HAP-1 (cell line): ENCODE measurements at regions not wholly inside any gene's neighbourhood (a gene's known extent, or its start where the extent isn't known, plus 50 kb on each side); places are given as distances from the start of the nearest gene placed in this dataset.

Experiments used
- DNase-seq, 2 experiments: peaks; one replicate each; pipeline ENCODE4 v3.0.0-alpha.2; 2016 to 2020; ENCODE audit warnings: low spot score in 2 of 2
- H3K27me3 ChIP-seq: fragments of 250-450 bp; sonication (Bioruptor Pico); 2 replicates; pipeline ENCODE4 v1.5.1; 2020; ENCODE audit warnings: low read depth, mild to moderate bottlenecking, moderate library complexity
- H3K36me3 ChIP-seq: fragments of 250-450 bp; sonication (Bioruptor Pico); replicated peaks from 2 replicates; pipeline ENCODE4 v1.5.1; 2020; ENCODE audit warnings: mild to moderate bottlenecking
- H3K4me1 ChIP-seq: fragments of 250-450 bp; sonication (Bioruptor Pico); 2 replicates; pipeline ENCODE4 v1.5.1; 2020; ENCODE audit warnings: mild to moderate bottlenecking
- H3K4me3 ChIP-seq: fragments of 250-450 bp; sonication (Bioruptor Pico); 2 replicates; pipeline ENCODE4 v1.5.1; 2020; ENCODE audit warnings: mild to moderate bottlenecking, moderate library complexity
- H3K9me3 ChIP-seq: fragments of 250-450 bp; sonication (Bioruptor Pico); 2 replicates; pipeline ENCODE4 v1.5.1; 2020; ENCODE audit warnings: mild to moderate bottlenecking, moderate library complexity
- in situ Hi-C: fragments of 300-500 bp; cut with MboI; formaldehyde crosslinking; loops from 3 replicates; pipeline ENCODE4 v1.14.3; 2020; ENCODE audit warnings: low sequenced_read_pairs, inconsistent platforms, mixed read lengths

- no peak for DNase-seq
- Histone ChIP-seq H3K9me3 (no peaks in the 10 kb centered on the region), H3K4me1 (no peaks in the 10 kb centered on the region), H3K36me3 (no peaks in the 10 kb centered on the region), H3K4me3 (no peak overlapping the region), H3K27me3 (no peaks in the 10 kb centered on the region)
- in situ Hi-C loops: no loop called here
Measured at GRCh38 chr9:110114086-110114858, 93.7 kb downstream of the C9orf152 start.

DNA sequence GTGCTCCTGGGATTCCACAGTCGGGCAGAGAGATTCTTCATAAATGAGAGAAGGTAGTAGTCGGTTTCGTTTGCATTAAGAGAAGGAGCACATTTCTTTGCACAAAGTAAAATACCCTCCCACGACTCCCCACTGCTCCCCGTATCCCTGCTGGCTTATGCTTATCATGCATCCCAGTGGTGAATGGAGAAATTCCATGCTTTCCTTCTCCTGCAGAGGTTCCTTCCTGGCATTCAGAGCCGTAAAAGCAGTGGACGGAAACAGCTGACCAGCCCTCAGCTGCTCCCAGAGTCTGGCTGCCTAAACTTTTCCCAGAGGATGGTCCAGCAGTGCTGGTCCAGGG lies 93.1 kb downstream of the C9orf152 start:
- Histone ChIP-seq H3K36me3 (no peaks in the 10 kb centered on the region), H3K4me3 (no peak overlapping the region), H3K9me3 (no peaks in the 10 kb centered on the region), H3K27me3 (no peaks in the 10 kb centered on the region), H3K4me1 (no peaks in the 10 kb centered on the region)
- DNase-seq: no peak
- in situ Hi-C loops: no loop called here

GRCh38 chr9:110115341-110115820 lies 92.6 kb downstream of the C9orf152 start:
- no peak for DNase-seq
- Histone ChIP-seq H3K9me3 (no peaks in the 10 kb centered on the region), H3K27me3 (no peaks in the 10 kb centered on the region), H3K4me1 (no peaks in the 10 kb centered on the region), H3K36me3 (no peaks in the 10 kb centered on the region), H3K4me3 (no peak overlapping the region)
- in situ Hi-C loops: no loop called here

DNA sequence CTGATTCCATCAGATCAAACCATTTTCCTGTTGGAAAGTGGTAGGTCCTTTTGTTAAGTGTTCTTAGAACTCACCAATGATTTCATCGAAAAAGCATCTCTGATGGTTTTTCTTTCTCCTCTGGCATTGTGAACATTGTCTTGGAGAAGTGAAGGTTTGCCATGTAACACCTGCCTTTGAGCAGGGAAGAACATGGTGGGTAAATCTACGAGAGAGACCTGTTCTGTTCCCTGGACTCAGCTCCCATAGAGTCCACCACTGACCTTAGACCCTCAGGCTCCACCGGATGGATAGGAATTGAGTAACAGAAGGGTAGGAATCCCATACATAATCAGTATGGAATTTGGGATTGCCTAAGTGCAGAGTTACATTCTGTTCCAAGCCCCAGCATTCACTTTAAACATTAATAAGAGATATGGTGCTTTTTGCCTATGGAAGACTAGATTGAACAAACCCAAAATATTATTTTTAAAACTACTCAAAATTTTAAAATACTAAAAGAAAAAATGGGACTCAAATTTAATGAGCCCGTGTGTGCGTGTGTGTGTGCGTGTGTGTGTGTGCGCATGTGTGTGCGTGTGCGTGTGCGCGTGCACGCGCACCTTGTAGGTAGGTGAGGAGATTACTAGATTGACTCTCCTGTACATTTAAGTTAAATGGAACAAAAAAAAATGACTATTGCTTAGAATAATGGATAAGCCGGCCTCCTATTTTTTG lies 92.0 kb downstream of the C9orf152 start:
- Histone ChIP-seq H3K36me3 (no peaks in the 10 kb centered on the region), H3K4me1 (no peaks in the 10 kb centered on the region), H3K9me3 (no peaks in the 10 kb centered on the region), H3K4me3 (no peak overlapping the region), H3K27me3 (no peaks in the 10 kb centered on the region)
- DNase-seq: no peak
- in situ Hi-C loops: no loop called here

GRCh38 chr9:110116543-110116885 lies 91.4 kb downstream of the C9orf152 start:
- no peaks in the 10 kb centered on the region for H3K27me3 ChIP-seq
- no peaks in the 10 kb centered on the region for H3K4me1 ChIP-seq
- no peaks in the 10 kb centered on the region for H3K36me3 ChIP-seq
- H3K4me3 ChIP-seq: no peak overlapping the region
- no peaks in the 10 kb centered on the region for H3K9me3 ChIP-seq
- no peak for DNase-seq
- in situ Hi-C loops: no loop called here

GRCh38 chr9:110121170-110121569 lies 86.8 kb downstream of the C9orf152 start:
- DNase-seq: no peak
- Histone ChIP-seq H3K27me3 (no peaks in the 10 kb centered on the region), H3K4me3 (no peak overlapping the region), H3K9me3 (no peaks in the 10 kb centered on the region), H3K4me1 (no peaks in the 10 kb centered on the region), H3K36me3 (no peaks in the 10 kb centered on the region)
- in situ Hi-C loops: no loop called here

- Histone ChIP-seq H3K9me3 (no peaks in the 10 kb centered on the region), H3K36me3 (no peaks in the 10 kb centered on the region), H3K4me3 (no peak overlapping the region), H3K4me1 (no peaks in the 10 kb centered on the region), H3K27me3 (no peaks in the 10 kb centered on the region)
- in situ Hi-C loops: no loop called here
- no peak for DNase-seq
Measured at GRCh38 chr9:110123341-110124095, 84.4 kb downstream of the C9orf152 start.

- no peaks in the 10 kb centered on the region for H3K4me1 ChIP-seq
Measured at GRCh38 chr9:110124439-110124838, 83.5 kb downstream of the C9orf152 start.

GRCh38 chr9:110125207-110125751 lies 82.7 kb downstream of the C9orf152 start:
- DNase-seq: peak in 1 of 2 experiments; percentile 21
- H3K27me3 ChIP-seq: no peaks in the 10 kb centered on the region
- H3K36me3 ChIP-seq: no peaks in the 10 kb centered on the region
- H3K4me3 ChIP-seq: no peak overlapping the region
- H3K9me3 ChIP-seq: no peaks in the 10 kb centered on the region
- H3K4me1 ChIP-seq: no peaks in the 10 kb centered on the region
- in situ Hi-C loops: no loop called here

More at GRCh38 chr9:110124439-110124838, 83.5 kb downstream of the C9orf152 start:
- H3K36me3 ChIP-seq: no peaks in the 10 kb centered on the region
- H3K9me3 ChIP-seq: no peaks in the 10 kb centered on the region
- in situ Hi-C loops: no loop called here
- H3K27me3 ChIP-seq: no peaks in the 10 kb centered on the region
- no peak overlapping the region for H3K4me3 ChIP-seq
- no peak for DNase-seq

- no peaks in the 10 kb centered on the region for H3K9me3 ChIP-seq
- H3K36me3 ChIP-seq: no peaks in the 10 kb centered on the region
- no peaks in the 10 kb centered on the region for H3K27me3 ChIP-seq
- DNase-seq: no peak
- in situ Hi-C loops: no loop called here
- no peaks in the 10 kb centered on the region for H3K4me1 ChIP-seq
- no peak overlapping the region for H3K4me3 ChIP-seq
Measured at GRCh38 chr9:110125763-110126351, 82.1 kb downstream of the C9orf152 start.

DNA sequence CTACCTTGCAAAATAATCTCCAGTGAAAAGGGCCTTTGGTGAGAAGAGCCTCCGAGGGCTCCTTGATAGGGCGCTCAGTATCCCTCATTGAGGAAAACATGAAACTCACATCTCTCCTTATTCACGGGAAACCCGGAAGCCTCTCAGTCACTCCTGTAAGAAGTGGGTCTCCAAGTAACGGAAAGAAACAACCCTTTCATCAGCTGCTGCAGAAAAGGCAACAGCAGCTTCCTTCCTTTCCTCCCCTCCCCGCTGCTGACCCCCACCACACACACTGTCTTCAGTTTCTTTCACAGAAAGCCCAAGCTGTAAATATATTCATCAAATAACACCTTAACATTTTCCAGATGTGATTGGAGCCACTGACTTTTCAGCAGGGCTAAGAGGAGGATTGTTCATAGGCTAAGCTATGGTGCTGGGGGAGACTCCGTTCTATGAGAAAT lies 81.4 kb downstream of the C9orf152 start:
- no peaks in the 10 kb centered on the region for H3K36me3 ChIP-seq
- no peaks in the 10 kb centered on the region for H3K4me1 ChIP-seq
- in situ Hi-C loops: no loop called here
- H3K4me3 ChIP-seq: no peak overlapping the region
- H3K27me3 ChIP-seq: no peaks in the 10 kb centered on the region
- no peaks in the 10 kb centered on the region for H3K9me3 ChIP-seq
- DNase-seq: no peak

GRCh38 chr9:110126986-110127864 lies 80.7 kb downstream of the C9orf152 start:
- in situ Hi-C loops: no loop called here
- no peaks in the 10 kb centered on the region for H3K36me3 ChIP-seq
- H3K4me1 ChIP-seq: no peaks in the 10 kb centered on the region
- no peaks in the 10 kb centered on the region for H3K27me3 ChIP-seq
- DNase-seq: no peak
- no peaks in the 10 kb centered on the region for H3K9me3 ChIP-seq
- H3K4me3 ChIP-seq: no peak overlapping the region
